Keratinocyte (primary cell): ENCODE measurements at regions not wholly inside any gene's neighbourhood (a gene's known extent, or its start where the extent isn't known, plus 50 kb on each side); places are given as distances from the start of the nearest gene placed in this dataset.

Experiments
- EZH2 ChIP-seq: IDR thresholded peaks from one replicate; pipeline ENCODE4 v1.6.1; 2012; ENCODE audit warnings: inconsistent platforms, mild to moderate bottlenecking, low read length, moderate library complexity
- TF ChIP-seq, protein P1 (sequence below), 3 experiments: IDR thresholded peaks in 1 of 3; conservative IDR thresholded peaks in 1 of 3; optimal IDR thresholded peaks in 1 of 3; 2 replicates in 2 of 3; 3 replicates in 1 of 3; pipeline versions ENCODE3 to v1.5.1; 2011; ENCODE audit warnings: low read length in 3 of 3, mild to moderate bottlenecking in 3 of 3, moderate library complexity in 2 of 3, control low read depth in 1 of 3, inconsistent platforms in 1 of 3; ENCODE audit not compliant: insufficient read depth in 2 of 3; ENCODE audit errors: extremely low read depth in 1 of 3

DNA sequence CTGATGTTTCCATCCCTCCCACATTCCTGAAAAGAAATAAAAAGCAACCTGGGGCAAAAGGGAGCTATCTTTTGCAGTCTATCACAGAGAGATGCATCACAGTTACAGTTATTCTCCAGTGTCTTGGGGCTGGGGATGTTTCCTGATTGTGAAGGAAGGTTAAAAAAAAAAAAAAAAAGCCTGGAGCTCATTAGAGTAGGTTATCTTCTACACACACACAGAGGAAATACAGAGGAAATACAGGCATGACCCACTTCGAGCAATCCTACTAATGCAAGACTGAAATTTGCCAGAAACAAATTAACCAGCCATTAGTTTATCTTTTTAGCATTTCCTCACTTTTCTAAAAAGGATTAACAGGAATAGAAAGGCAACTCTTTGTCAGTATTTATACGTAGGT, 89.4 kb upstream of the CLMP start:
- TF ChIP-seq, protein P1, sequence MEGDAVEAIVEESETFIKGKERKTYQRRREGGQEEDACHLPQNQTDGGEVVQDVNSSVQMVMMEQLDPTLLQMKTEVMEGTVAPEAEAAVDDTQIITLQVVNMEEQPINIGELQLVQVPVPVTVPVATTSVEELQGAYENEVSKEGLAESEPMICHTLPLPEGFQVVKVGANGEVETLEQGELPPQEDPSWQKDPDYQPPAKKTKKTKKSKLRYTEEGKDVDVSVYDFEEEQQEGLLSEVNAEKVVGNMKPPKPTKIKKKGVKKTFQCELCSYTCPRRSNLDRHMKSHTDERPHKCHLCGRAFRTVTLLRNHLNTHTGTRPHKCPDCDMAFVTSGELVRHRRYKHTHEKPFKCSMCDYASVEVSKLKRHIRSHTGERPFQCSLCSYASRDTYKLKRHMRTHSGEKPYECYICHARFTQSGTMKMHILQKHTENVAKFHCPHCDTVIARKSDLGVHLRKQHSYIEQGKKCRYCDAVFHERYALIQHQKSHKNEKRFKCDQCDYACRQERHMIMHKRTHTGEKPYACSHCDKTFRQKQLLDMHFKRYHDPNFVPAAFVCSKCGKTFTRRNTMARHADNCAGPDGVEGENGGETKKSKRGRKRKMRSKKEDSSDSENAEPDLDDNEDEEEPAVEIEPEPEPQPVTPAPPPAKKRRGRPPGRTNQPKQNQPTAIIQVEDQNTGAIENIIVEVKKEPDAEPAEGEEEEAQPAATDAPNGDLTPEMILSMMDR (optimal IDR thresholded peaks at IDR 0.05 in 1 of 3, IDR thresholded peaks at IDR 0.05 in 1 of 3, conservative IDR thresholded peaks at IDR 0.05 in 1 of 3; ENCODE audit: extremely low read depth in 1 of 3, insufficient read depth in 2 of 3, low read length in 3 of 3): no peak
- TF ChIP-seq EZH2: no peak
